NCI-H2196 (cell line): ENCODE measurements at regions not wholly inside any gene's neighbourhood (a gene's known extent, or its start where the extent isn't known, plus 50 kb on each side); places are given as distances from the start of the nearest gene placed in this dataset.

Experiments
- DNase-seq: peaks from one replicate; lab custom pipeline; 2025; ENCODE audit not compliant: unreplicated experiment; lab: John Stamatoyannopoulos, UW

- DNase-seq = no peak
Measured at GRCh38 chr22:48786679-48786996, 1041.0 kb downstream of the BRD1 start.

- DNase-seq = no peak
Measured at GRCh38 chr22:48785792-48786678, 1041.6 kb downstream of the BRD1 start.

GRCh38 chr22:48784701-48785503 lies 1042.8 kb downstream of the BRD1 start:
- DNase-seq = no peak

- no peak for DNase-seq
Measured at GRCh38 chr22:48783821-48784266, 1043.8 kb downstream of the BRD1 start.

- no peak for DNase-seq
Measured at GRCh38 chr22:48782811-48783511, 1044.7 kb downstream of the BRD1 start.

DNA sequence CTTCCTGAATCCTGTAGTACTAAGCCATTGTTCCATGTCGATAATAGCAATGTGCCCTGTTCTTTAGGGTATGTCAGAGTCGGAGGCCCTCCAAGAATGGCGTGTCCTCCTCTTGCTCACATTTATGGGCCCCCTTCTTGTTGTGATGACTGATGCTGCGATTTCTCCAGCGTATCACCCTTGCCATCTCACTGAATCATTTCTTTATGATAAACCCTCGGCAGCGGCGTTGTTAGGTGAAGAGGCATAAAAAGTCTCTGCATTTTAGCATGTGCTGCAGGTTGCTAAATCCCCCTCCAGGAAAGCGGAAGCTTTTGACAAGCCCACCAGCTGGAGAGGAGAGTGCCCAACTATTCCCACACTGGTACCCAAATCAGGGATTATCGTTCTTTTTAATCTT lies 1045.3 kb downstream of the BRD1 start:
- DNase-seq = no peak

DNA sequence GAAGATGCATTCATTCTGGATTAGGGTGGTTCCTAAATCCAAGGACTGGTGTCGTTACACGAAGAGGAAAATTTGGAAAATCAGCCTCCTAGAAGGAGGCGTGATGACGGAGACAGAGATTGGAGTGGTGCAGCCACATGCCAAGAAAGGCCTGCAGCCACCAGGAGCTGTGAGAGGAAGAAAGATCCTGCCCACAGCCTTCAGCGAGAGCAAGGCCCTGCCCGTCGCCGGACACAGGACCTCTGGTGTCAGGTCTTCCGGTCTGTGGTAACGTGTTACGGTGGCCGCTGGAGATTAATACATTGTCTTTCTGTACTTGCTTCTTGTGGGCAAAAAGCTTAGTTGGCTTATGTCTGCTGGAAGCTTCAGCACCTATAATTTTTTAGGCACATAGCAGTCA lies 1045.8 kb downstream of the BRD1 start:
- no peak for DNase-seq

- no peak for DNase-seq
Measured at GRCh38 chr22:48781391-48781790, 1046.3 kb downstream of the BRD1 start.

- DNase-seq = no peak
Measured at GRCh38 chr22:48780597-48781277, 1046.9 kb downstream of the BRD1 start.

- DNase-seq = no peak
Measured at GRCh38 chr22:48779661-48780596, 1047.7 kb downstream of the BRD1 start.

- no peak for DNase-seq
Measured at GRCh38 chr22:48779211-48779643, 1048.4 kb downstream of the BRD1 start.

DNA sequence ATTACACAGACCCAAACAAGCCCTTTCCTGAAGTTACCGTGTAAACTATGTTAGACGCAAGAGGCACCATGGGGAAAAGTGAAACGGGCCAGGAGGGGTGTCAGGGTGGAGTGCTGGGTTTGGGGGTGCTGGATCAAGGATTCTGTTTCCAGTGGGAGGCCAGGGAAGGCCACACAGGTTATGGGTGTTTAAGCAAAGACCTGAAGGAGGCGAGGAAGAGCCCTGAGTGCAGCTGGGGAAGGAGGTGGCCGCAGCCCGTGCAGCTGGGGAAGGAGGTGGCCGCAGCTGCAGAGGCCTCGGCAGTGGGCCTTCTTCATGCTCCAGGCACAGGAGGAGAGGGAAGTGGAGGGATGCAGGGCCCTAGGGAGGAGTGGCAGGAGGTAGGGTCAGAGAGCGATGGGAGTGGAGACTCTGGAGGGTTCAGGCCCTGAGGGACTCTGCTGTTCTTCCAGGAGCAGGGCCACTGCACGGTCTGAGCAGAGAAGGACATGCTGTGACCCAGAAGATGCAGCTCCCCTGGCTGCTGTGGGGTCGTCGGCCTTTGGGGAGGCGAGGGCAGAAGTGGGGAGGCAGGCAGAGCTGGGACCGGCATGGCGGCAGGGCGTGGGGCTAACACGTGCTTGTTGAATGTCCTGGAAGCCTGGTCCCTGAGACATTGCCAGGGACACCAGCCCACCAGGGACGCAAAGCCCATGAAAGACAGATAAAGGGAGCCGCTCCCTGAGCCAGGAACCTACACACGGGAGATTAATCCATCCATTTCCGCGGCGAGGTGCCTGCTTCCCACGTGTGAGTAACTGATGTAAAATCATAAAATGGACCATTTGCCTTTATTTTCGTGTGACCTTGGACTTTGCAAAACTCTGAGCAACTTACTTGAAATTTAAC lies 1049.1 kb downstream of the BRD1 start:
- no peak for DNase-seq

DNA sequence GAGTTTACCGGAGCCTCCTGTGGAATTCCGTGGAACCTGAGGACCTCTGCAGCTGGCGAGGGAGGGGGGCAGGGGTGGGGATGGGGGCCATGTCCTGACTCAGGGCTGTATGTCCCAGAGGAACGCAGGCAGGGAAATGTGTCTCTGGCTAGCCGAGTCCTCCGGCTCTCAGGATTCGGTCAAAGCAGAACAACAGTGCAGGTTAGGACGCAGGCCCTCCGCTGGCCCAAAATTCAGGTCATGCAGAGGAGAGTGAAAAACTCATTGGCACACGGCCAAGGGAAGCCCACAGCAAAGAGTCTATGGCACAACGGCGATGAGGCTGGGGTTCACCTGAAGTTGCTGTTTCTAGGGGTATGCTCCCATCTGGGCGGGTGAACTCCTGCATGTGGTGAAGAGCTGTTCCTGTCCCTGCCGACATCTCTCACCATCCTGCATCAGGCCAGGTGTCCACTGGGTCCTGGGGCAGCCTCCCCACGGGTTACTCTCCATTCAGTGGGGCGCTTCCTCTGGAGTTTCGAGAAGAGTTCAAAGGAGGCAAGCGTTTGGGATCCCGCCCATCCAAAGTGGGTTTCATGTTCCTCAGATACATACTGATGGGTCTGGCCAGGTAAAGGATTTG lies 1055.3 kb downstream of the BRD1 start:
- no peak for DNase-seq

DNA sequence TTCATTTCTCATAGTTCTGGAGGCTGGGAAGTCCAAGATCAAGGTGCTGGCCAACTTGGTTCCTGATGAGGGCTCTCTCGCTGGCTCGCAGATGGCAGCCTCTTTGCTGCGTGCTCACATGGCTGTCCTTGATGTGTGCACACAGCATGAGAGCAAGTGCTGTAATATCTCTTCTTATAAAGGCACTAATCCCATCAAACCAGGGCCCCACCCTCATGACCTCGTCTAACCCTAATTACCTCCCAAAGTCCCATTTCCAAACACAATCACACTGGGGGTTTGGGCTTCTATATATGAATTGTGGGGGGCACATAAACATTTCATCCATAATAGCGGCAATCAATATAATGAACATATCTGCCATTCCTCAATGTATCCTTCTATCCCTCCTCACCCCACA lies 1062.1 kb downstream of the BRD1 start:
- no peak for DNase-seq

GRCh38 chr22:48761546-48761945 lies 1066.1 kb downstream of the BRD1 start:
- DNase-seq = no peak

- no peak for DNase-seq
Measured at GRCh38 chr22:48760481-48761390, 1066.9 kb downstream of the BRD1 start.
